Thyroid gland (tissue), 4 donors: ENCODE measurements at regions not wholly inside any gene's neighbourhood (a gene's known extent, or its start where the extent isn't known, plus 50 kb on each side); places are given as distances from the start of the nearest gene placed in this dataset.

Experiments used
- POLR2A ChIP-seq, 2 donors: fragments of 450-650 bp; IDR thresholded peaks; one replicate each; pipeline ENCODE4 v1.6.1; 2017; ENCODE audit warnings: antibody characterized with exemption in 2 of 2, mild to moderate bottlenecking in 2 of 2, moderate library complexity in 1 of 2
- TF ChIP-seq, protein P1 (sequence below), 6 experiments: fragments of 200-600 bp in 3 of 6; fragments of 450-650 bp in 3 of 6; sonication (generic) in 3 of 6; IDR thresholded peaks; one replicate each; pipeline ENCODE4 v1.5.1; 2016 to 2019; ENCODE audit warnings: antibody characterized with exemption in 6 of 6, mild to moderate bottlenecking in 2 of 6, inconsistent platforms in 1 of 6, moderate library complexity in 1 of 6

DNA sequence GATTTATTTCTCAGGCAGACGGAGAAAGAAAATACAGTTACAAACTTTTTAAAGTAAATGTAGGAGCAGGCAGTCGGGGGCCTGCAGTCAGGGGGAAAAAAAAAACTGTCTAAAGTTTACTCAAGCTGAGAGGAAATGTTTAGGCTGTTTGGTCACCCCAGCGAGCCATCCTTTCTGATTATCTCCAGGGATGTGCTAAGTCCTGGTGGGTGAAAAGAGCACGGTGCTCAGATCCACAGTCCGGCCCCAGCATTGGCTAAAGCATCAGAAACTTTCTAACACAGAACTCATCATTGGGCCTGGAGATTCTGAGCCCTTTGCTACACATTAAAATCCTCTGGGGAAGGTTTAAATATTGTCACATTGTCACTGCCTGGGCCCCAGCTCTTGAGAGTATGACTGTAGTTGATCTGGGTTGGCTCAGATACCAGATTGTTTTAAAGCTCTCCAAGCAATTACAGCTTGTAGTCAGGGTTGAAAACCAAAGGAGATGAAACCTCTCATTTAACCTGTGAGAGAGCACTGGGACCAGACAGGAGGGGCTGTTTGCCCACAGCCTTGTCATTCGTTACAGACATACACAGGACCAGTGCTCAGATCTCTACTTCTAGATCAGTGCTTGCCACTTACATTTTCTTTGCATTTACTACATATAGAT is 131.1 kb upstream of the HTR2A start:
- TF ChIP-seq, protein P1, sequence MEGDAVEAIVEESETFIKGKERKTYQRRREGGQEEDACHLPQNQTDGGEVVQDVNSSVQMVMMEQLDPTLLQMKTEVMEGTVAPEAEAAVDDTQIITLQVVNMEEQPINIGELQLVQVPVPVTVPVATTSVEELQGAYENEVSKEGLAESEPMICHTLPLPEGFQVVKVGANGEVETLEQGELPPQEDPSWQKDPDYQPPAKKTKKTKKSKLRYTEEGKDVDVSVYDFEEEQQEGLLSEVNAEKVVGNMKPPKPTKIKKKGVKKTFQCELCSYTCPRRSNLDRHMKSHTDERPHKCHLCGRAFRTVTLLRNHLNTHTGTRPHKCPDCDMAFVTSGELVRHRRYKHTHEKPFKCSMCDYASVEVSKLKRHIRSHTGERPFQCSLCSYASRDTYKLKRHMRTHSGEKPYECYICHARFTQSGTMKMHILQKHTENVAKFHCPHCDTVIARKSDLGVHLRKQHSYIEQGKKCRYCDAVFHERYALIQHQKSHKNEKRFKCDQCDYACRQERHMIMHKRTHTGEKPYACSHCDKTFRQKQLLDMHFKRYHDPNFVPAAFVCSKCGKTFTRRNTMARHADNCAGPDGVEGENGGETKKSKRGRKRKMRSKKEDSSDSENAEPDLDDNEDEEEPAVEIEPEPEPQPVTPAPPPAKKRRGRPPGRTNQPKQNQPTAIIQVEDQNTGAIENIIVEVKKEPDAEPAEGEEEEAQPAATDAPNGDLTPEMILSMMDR (IDR thresholded peaks at IDR 0.05) = no peak
- TF ChIP-seq POLR2A (IDR thresholded peaks at IDR 0.05) = no peak
